HT1080 (cell line): ENCODE measurements at regions not wholly inside any gene's neighbourhood (a gene's known extent, or its start where the extent isn't known, plus 50 kb on each side); places are given as distances from the start of the nearest gene placed in this dataset.

ENCODE experiments used
- DNase-seq: peaks from one replicate; pipeline ENCODE4 v3.0.0-alpha.2; 2015; ENCODE audit warnings: low read depth

GRCh38 chr15:95228856-95229555 is 997.6 kb downstream of the MCTP2 start:
- no peak for DNase-seq

- no peak for DNase-seq
Measured at GRCh38 chr15:95235033-95235432, 1003.7 kb downstream of the MCTP2 start.

- DNase-seq = peak; percentile 95
Measured at GRCh38 chr15:95247071-95247984, 1016.0 kb downstream of the MCTP2 start.

DNA sequence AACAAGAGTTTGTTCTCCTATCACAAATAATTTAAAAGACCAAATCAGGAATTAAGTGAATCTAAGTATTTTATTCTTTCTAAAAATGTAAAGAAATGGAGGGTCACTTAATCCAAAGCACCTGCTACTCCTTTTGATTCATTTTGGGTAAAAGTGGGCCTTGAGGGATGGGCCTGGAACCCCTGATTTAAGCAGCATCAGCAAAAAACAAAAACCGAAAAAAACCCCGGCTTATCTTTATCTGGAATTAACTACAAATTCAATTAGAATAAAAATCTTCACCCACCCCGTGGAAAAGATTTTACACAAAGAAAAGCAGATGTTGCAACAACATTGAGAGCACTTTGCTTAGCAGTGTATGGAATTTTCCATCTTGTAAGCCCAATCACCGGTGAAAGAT is 1018.2 kb downstream of the MCTP2 start:
- no peak for DNase-seq

DNA sequence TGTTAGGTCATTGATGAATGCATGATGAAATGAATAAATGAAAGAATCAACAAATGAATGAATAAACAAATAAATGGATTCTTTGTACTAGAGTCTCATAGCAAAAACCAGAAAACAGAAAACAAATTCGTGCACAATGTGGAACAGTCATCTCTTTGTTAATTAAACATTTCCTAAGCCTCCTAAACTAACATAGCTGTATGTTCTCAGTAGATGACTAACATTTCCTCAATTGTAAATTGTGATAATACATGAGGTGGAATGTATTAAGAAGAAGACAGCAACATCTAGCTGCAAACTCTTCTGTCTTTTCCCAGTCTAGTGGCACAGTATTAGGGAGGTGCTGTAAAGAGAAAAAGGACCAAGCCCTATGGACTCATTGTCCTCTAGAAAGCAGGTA is 1021.0 kb downstream of the MCTP2 start:
- DNase-seq = peak; percentile 6

GRCh38 chr15:95254263-95254662 is 1022.9 kb downstream of the MCTP2 start:
- DNase-seq = no peak

- DNase-seq = peak; percentile 64
Measured at GRCh38 chr15:95259513-95259912, 1028.2 kb downstream of the MCTP2 start.

GRCh38 chr15:95259965-95260364 is 1028.6 kb downstream of the MCTP2 start:
- no peak for DNase-seq

- no peak for DNase-seq
Measured at GRCh38 chr15:95260856-95261255, 1029.5 kb downstream of the MCTP2 start.

DNA sequence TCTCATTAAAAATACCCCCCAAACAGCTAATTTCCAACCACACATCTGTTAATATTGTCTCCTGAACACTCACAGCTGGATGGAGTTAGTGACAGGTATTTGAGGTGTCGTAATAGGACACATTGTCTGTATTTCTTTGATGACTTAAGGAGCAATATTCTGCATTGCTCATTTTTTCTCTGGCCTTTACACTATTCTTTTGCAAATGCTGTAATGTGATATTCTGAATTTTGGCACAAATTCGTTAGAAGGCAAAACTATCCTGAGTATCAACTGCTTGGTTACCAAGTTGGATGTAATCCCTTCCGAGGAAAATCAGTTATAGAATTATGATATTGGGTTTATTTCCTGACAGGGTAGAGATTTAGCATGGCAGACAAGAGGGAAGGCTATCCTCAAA is 1030.2 kb downstream of the MCTP2 start:
- no peak for DNase-seq

GRCh38 chr15:95261968-95262367 is 1030.6 kb downstream of the MCTP2 start:
- DNase-seq = no peak

GRCh38 chr15:95262866-95263564 is 1031.7 kb downstream of the MCTP2 start:
- DNase-seq = peak; percentile 24

DNA sequence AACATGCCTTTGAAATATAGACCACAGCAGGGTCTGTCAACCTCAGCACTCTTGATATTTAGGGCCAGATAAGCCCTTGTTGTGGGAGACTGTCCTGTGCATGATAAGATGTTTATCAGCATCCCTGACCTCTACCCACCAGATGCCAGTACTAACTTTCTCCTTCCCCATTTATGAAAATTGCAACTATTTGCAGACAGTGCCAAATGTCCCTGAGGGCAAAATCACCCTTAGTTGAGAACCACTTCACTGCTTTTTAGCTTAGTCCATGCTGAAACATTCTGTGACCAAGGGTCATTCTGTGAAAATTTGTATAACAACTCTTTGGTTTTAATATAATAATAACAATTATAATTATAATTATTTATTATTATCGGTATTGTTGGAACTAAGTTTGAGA is 1032.4 kb downstream of the MCTP2 start:
- DNase-seq = no peak

DNA sequence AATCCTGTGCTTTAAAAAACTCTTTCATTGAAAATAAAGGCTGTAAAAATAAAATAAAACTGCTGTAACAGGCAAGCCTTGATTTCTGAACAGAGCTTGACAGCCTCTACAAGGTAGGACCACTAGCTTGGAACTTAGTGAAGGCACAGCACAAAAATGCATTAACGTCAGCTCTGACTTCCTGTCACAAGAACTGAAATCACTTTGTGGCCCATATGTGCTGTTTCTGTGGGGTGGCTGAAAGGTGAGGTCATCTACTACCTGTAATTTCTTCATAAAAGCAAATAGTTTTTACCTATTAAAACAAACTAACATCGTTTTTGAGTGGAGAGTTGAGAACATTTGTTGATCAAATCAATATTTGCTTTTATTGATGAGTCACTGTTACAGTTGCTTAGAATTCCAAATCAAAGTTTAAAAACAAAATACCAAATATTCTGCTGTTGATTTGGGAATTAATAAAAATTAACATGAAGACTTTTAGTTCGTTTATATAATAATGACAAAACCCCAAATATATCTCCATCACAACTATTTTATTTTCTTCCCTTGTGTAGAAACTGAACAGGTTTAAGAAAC is 1034.1 kb downstream of the MCTP2 start:
- no peak for DNase-seq

GRCh38 chr15:95266451-95267061 is 1035.2 kb downstream of the MCTP2 start:
- no peak for DNase-seq

DNA sequence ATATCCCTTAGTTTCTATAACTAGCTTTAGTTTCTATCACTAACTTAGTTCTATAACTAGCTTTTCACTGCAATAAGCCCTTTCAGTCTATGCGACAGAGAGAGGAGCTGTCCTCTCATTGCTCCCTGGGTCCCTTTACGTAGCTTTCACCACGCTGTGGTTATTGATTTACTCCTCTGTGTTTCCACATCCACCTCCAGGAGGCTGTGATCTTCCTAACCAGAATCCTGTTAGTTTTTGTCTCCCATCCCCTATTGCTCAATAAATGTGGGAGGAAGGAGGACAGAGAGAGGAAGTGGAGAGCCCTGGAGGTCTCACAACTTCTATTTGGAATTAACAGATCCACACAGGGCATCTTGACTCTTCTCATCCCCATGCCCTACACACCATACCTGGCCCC is 1036.1 kb downstream of the MCTP2 start:
- DNase-seq = no peak

GRCh38 chr15:95269242-95270183 is 1038.2 kb downstream of the MCTP2 start:
- no peak for DNase-seq

- no peak for DNase-seq
Measured at GRCh38 chr15:95274101-95274500, 1042.7 kb downstream of the MCTP2 start.

- no peak for DNase-seq
Measured at GRCh38 chr15:95277266-95277665, 1045.9 kb downstream of the MCTP2 start.
